ENCODE measurements at regions not wholly inside any gene's neighbourhood (a gene's known extent, or its start where the extent isn't known, plus 50 kb on each side); places are given as distances from the start of the nearest gene placed in this dataset.

- TF ChIP-seq CTCF (IDR thresholded peaks at IDR 0.05) (no peak), POLR2AphosphoS5 (IDR thresholded peaks at IDR 0.05) (no peak), POLR2A (IDR thresholded peaks at IDR 0.05; ENCODE audit: low read depth) (no peak)
Measured at GRCh38 chr13:58097831-58098230, 466.3 kb downstream of the PCDH17 start.
